ENCODE measurements at regions not wholly inside any gene's neighbourhood (a gene's known extent, or its start where the extent isn't known, plus 50 kb on each side); places are given as distances from the start of the nearest gene placed in this dataset.

GRCh38 chr2:88832992-88833389 is 141.5 kb downstream of the RPIA start:
- DNase-seq (ENCODE audit: low read depth in 2 of 2): no peak

- no peak for DNase-seq (ENCODE audit: low read depth in 2 of 2)
Observed at GRCh38 chr2:88834376-88834775, 142.9 kb downstream of the RPIA start.

GRCh38 chr2:88834866-88835265 is 143.4 kb downstream of the RPIA start:
- no peak for DNase-seq (ENCODE audit: low read depth in 2 of 2)

GRCh38 chr2:88835726-88836125 is 144.3 kb downstream of the RPIA start:
- DNase-seq (ENCODE audit: low read depth in 2 of 2): no peak

- no peak for DNase-seq (ENCODE audit: low read depth in 2 of 2)
Observed at GRCh38 chr2:88836351-88836750, 144.9 kb downstream of the RPIA start.

- no peak for DNase-seq (ENCODE audit: low read depth in 2 of 2)
Observed at GRCh38 chr2:88837511-88838160, 146.2 kb downstream of the RPIA start.

GRCh38 chr2:88838165-88838635 is 146.7 kb downstream of the RPIA start:
- no peak for DNase-seq (ENCODE audit: low read depth in 2 of 2)

GRCh38 chr2:88841224-88841929 is 149.9 kb downstream of the RPIA start:
- DNase-seq (ENCODE audit: low read depth in 2 of 2): no peak

- no peak for DNase-seq (ENCODE audit: low read depth in 2 of 2)
Observed at GRCh38 chr2:88842656-88843460, 151.4 kb downstream of the RPIA start.

- DNase-seq (ENCODE audit: low read depth in 2 of 2): no peak
Observed at GRCh38 chr2:88843651-88844050, 152.2 kb downstream of the RPIA start.

- DNase-seq (ENCODE audit: low read depth in 2 of 2): no peak
Observed at GRCh38 chr2:88844960-88845359, 153.5 kb downstream of the RPIA start.

GRCh38 chr2:88845772-88846661 is 154.5 kb downstream of the RPIA start:
- no peak for DNase-seq (ENCODE audit: low read depth in 2 of 2)

GRCh38 chr2:88852753-88853402 is 161.4 kb downstream of the RPIA start:
- no peak for DNase-seq (ENCODE audit: low read depth in 2 of 2)

GRCh38 chr2:88853403-88853790 is 161.9 kb downstream of the RPIA start:
- no peak for DNase-seq (ENCODE audit: low read depth in 2 of 2)

GRCh38 chr2:88854528-88854927 is 163.1 kb downstream of the RPIA start:
- DNase-seq (ENCODE audit: low read depth in 2 of 2): no peak

- no peak for DNase-seq (ENCODE audit: low read depth in 2 of 2)
Observed at GRCh38 chr2:88855620-88856408, 164.3 kb downstream of the RPIA start.

- DNase-seq (ENCODE audit: low read depth in 2 of 2): no peak
Observed at GRCh38 chr2:88856409-88857135, 165.1 kb downstream of the RPIA start.

- DNase-seq (ENCODE audit: low read depth in 2 of 2): no peak
Observed at GRCh38 chr2:88857274-88857741, 165.8 kb downstream of the RPIA start.

GRCh38 chr2:88857951-88858411 is 166.5 kb downstream of the RPIA start:
- no peak for DNase-seq (ENCODE audit: low read depth in 2 of 2)
